ENCODE measurements at regions not wholly inside any gene's neighbourhood (a gene's known extent, or its start where the extent isn't known, plus 50 kb on each side); places are given as distances from the start of the nearest gene placed in this dataset.

DNA sequence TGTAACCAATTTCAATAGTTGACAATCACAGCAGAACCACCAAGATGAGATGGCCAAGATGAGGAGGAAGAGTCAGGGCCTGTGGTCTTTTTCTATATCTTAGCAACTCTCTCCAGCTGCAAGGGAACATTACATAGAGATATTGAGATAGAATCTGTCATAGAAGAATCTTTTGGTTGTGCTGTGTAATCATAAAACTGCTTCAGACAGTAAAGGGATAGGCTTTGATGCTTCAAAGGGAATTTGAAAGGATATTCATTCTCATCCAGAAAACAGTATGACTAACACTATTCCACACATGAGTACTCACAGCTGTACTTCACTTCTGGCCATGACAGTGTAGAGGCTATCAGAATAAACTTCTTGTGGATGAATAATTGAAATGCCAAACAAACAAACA, 145.9 kb downstream of the YIPF5 start:
- TF ChIP-seq, protein P1, sequence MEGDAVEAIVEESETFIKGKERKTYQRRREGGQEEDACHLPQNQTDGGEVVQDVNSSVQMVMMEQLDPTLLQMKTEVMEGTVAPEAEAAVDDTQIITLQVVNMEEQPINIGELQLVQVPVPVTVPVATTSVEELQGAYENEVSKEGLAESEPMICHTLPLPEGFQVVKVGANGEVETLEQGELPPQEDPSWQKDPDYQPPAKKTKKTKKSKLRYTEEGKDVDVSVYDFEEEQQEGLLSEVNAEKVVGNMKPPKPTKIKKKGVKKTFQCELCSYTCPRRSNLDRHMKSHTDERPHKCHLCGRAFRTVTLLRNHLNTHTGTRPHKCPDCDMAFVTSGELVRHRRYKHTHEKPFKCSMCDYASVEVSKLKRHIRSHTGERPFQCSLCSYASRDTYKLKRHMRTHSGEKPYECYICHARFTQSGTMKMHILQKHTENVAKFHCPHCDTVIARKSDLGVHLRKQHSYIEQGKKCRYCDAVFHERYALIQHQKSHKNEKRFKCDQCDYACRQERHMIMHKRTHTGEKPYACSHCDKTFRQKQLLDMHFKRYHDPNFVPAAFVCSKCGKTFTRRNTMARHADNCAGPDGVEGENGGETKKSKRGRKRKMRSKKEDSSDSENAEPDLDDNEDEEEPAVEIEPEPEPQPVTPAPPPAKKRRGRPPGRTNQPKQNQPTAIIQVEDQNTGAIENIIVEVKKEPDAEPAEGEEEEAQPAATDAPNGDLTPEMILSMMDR (IDR thresholded peaks at IDR 0.05): no peak
- intact Hi-C loops (cut with micrococcal nuclease): no loop called here
- Histone ChIP-seq H3K4me1 (ENCODE audit: control insufficient read depth in 1 of 2, insufficient read depth in 2 of 2, low read length in 2 of 2) (no peaks in the 10 kb centered on the region), H2AFZ (ENCODE audit: insufficient read depth, low read depth, low read length, poor library complexity, severe bottlenecking) (no peak overlapping the region), H3K9me3 (replicated peaks in 1 of 2; ENCODE audit: control insufficient read depth in 1 of 2, insufficient read depth in 1 of 2, low read length in 2 of 2) (peaks cover 0 to 8% of the 10 kb centered on the region in 2 donors), H3K27me3 (ENCODE audit: control insufficient read depth in 2 of 2, insufficient read depth in 2 of 2, low read length in 2 of 2) (no peaks in the 10 kb centered on the region), H3K4me2 (replicated peaks; ENCODE audit: extremely low read depth, low read length, poor library complexity, severe bottlenecking) (no peak overlapping the region), H3K9ac (ENCODE audit: insufficient read depth, low read length, poor library complexity, severe bottlenecking) (no peak overlapping the region), H3K27ac (ENCODE audit: low read depth in 1 of 2, low read length in 2 of 2) (no peak overlapping the region), H3K79me2 (ENCODE audit: insufficient read depth, low read length) (no peaks in the 10 kb centered on the region), H4K20me1 (ENCODE audit: insufficient read depth, low read length) (no peaks in the 10 kb centered on the region), H3K36me3 (replicated peaks in 1 of 2; ENCODE audit: control insufficient read depth in 1 of 2, insufficient read depth in 2 of 2, low read length in 2 of 2) (no peaks in the 10 kb centered on the region), H3K4me3 (replicated peaks in 1 of 3; ENCODE audit: low read depth in 2 of 3, low read length in 3 of 3) (no peak overlapping the region)
- H3K36me3 Mint-ChIP-seq: no peaks in the 10 kb centered on the region
- no peak for DNase-seq
- H3K4me3 Mint-ChIP-seq: no peak overlapping the region
- H3K4me1 Mint-ChIP-seq: no peaks in the 10 kb centered on the region
- H3K27ac Mint-ChIP-seq: no peak overlapping the region
- H3K9me3 Mint-ChIP-seq: peaks cover 11 to 19% (median 15%) of the 10 kb centered on the region in 7 donors
- peaks cover 1 to 6% (median 2%) of the 10 kb centered on the region in 3 donors for H3K27me3 Mint-ChIP-seq (ENCODE audit: low read depth in 3 of 3)

DNA sequence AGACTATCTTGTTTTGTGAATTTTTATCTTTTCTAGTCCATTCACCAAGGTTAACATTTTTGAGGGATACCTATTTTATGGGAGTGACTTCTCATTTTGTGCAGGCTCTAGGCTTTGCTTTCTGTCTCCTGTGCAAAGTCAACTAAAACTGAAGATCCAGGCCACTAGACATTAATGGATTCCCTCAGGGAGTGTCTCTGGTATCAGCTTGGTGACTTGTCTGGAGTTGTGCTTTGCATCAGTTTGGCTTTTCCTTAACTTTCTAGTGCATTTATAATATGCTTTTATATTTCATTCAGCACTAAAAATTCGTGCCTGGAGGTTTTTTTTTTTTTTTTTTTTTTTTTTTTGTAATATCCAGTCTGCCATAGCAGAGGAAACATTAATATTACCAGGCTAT, 144.2 kb downstream of the YIPF5 start:
- TF ChIP-seq, protein P1 (IDR thresholded peaks at IDR 0.05): no peak
- H3K27ac Mint-ChIP-seq: no peak overlapping the region
- no peak for DNase-seq
- H3K27ac ChIP-seq (ENCODE audit: low read depth in 1 of 2, low read length in 2 of 2): no peak overlapping the region
- H3K4me1 Mint-ChIP-seq: no peaks in the 10 kb centered on the region
- intact Hi-C loops (cut with micrococcal nuclease): no loop called here
- peaks cover 0 to 6% of the 10 kb centered on the region in 2 donors for H3K9me3 ChIP-seq (replicated peaks in 1 of 2; ENCODE audit: control insufficient read depth in 1 of 2, insufficient read depth in 1 of 2, low read length in 2 of 2)
- H3K4me1 ChIP-seq (ENCODE audit: control insufficient read depth in 1 of 2, insufficient read depth in 2 of 2, low read length in 2 of 2): no peaks in the 10 kb centered on the region
- no peaks in the 10 kb centered on the region for H3K36me3 Mint-ChIP-seq
- no peaks in the 10 kb centered on the region for H3K36me3 ChIP-seq (replicated peaks in 1 of 2; ENCODE audit: control insufficient read depth in 1 of 2, insufficient read depth in 2 of 2, low read length in 2 of 2)
- WGBS (ENCODE audit: insufficient coverage): no CpG with 5 or more reads among the region's 1 CpG
- H3K9ac ChIP-seq (ENCODE audit: insufficient read depth, low read length, poor library complexity, severe bottlenecking): no peak overlapping the region
- no peak overlapping the region for H2AFZ ChIP-seq (ENCODE audit: insufficient read depth, low read depth, low read length, poor library complexity, severe bottlenecking)
- no peak overlapping the region for H3K4me2 ChIP-seq (replicated peaks; ENCODE audit: extremely low read depth, low read length, poor library complexity, severe bottlenecking)
- H3K27me3 ChIP-seq (ENCODE audit: control insufficient read depth in 2 of 2, insufficient read depth in 2 of 2, low read length in 2 of 2): no peaks in the 10 kb centered on the region
- no peaks in the 10 kb centered on the region for H4K20me1 ChIP-seq (ENCODE audit: insufficient read depth, low read length)
- no peak overlapping the region for H3K4me3 Mint-ChIP-seq
- peaks cover 0 to 4% (median 2%) of the 10 kb centered on the region in 3 donors for H3K27me3 Mint-ChIP-seq (ENCODE audit: low read depth in 3 of 3)
- H3K4me3 ChIP-seq (replicated peaks in 1 of 3; ENCODE audit: low read depth in 2 of 3, low read length in 3 of 3): no peak overlapping the region
- no peaks in the 10 kb centered on the region for H3K79me2 ChIP-seq (ENCODE audit: insufficient read depth, low read length)
- H3K9me3 Mint-ChIP-seq: peaks cover 7 to 11% (median 10%) of the 10 kb centered on the region in 7 donors
